ENCODE measurements at regions not wholly inside any gene's neighbourhood (a gene's known extent, or its start where the extent isn't known, plus 50 kb on each side); places are given as distances from the start of the nearest gene placed in this dataset.

DNA sequence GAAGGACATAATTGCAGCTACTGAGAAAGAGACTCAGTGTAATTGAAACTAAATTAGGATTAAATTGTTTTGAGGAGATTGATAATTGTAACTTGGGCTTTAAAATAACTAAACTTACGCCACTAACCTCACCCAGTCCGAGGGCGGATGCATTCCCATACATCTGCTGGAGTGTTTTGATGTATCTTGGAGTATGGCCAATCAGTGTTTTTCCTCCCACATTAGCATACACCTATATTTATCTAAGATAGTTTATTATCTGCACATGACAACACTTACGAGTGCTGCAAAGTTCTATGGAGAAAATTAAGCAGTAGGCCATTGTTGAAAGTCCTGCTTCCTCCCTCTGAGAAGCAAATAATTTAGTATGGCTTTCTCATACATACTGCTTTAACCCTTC, 184.7 kb upstream of the PLEKHG7 start:
- TF ChIP-seq, protein P1, sequence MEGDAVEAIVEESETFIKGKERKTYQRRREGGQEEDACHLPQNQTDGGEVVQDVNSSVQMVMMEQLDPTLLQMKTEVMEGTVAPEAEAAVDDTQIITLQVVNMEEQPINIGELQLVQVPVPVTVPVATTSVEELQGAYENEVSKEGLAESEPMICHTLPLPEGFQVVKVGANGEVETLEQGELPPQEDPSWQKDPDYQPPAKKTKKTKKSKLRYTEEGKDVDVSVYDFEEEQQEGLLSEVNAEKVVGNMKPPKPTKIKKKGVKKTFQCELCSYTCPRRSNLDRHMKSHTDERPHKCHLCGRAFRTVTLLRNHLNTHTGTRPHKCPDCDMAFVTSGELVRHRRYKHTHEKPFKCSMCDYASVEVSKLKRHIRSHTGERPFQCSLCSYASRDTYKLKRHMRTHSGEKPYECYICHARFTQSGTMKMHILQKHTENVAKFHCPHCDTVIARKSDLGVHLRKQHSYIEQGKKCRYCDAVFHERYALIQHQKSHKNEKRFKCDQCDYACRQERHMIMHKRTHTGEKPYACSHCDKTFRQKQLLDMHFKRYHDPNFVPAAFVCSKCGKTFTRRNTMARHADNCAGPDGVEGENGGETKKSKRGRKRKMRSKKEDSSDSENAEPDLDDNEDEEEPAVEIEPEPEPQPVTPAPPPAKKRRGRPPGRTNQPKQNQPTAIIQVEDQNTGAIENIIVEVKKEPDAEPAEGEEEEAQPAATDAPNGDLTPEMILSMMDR (IDR thresholded peaks at IDR 0.05): no peak
- TF ChIP-seq EZH2 (IDR thresholded peaks at IDR 0.05) (no peak), EZH2phosphoT487 (IDR thresholded peaks at IDR 0.05) (no peak)

All from neural progenitor cell (in vitro differentiated cells).